K562 (cell line): ENCODE measurements at regions not wholly inside any gene's neighbourhood (a gene's known extent, or its start where the extent isn't known, plus 50 kb on each side); places are given as distances from the start of the nearest gene placed in this dataset.

Experiments
- ATAC-seq: fragments of 200-7000 bp; cut with Tn5 transposase; 3 replicates; pipeline ENCODE4 v1.9.1; 2020; ENCODE audit warnings: moderate library complexity
- BruUV-seq: library from RNA; stranded (reverse); fragments of 400-500 nt; replicated peaks from 2 replicates; lab custom pipeline; 2021; lab: Mats Ljungman, UMichigan
- CTCF ChIA-PET: fragments of 300-600 bp; formaldehyde crosslinking; extraction: SDS; loops from one replicate; lab custom pipeline; 2021; ENCODE audit warnings: low intra/inter-chr PET ratio; lab: Yijun Ruan, JAX
- POLR2A ChIA-PET: fragments of 300-600, 350-650 bp; sonication (Branson Sonifier 250); formaldehyde crosslinking; extraction: SDS; loops from one replicate; lab custom pipeline; 2021; ENCODE audit warnings: antibody characterized with exemption, inconsistent platforms; lab: Yijun Ruan, JAX
- DNase-seq, 4 experiments: peaks; one replicate each; pipeline versions ENCODE4 v3.0.0 to v3.0.0-alpha.2; 2011 to 2018; ENCODE audit warnings: low spot score in 3 of 4, mixed read lengths in 3 of 4; ENCODE audit errors: extremely low read depth in 1 of 4
- FAIRE-seq: peaks from 2 replicates; lab custom pipeline; 2011; peaks lifted over from hg19 to GRCh38; lab: Jason Lieb, UNC
- H2AFZ ChIP-seq: 2 replicates; pipeline ENCODE4 v1.6.0; 2011; ENCODE audit warnings: low read depth, low read length, control low read depth, inconsistent platforms
- H3K27ac ChIP-seq: fragments of 200-600 bp; 3 replicates; pipeline ENCODE4 v1.8.0; 2011; ENCODE audit warnings: low read depth, mild to moderate bottlenecking, control low read depth, inconsistent platforms, low read length, moderate library complexity, mixed read lengths; ENCODE audit errors: extremely low read depth
- H3K27me3 ChIP-seq, 2 experiments: fragments of 300-600 bp in 1 of 2; 2 replicates in 1 of 2; 3 replicates in 1 of 2; pipeline versions ENCODE4 v1.6.0 to v1.8.0; 2011; ENCODE audit warnings: inconsistent platforms in 2 of 2, low read length in 2 of 2, mild to moderate bottlenecking in 1 of 2, mixed read lengths in 1 of 2, moderate library complexity in 1 of 2; ENCODE audit not compliant: control insufficient read depth in 2 of 2, insufficient read depth in 2 of 2
- H3K36me3 ChIP-seq: fragments of 300-600 bp; 3 replicates; pipeline ENCODE4 v1.8.0; 2011; ENCODE audit warnings: mild to moderate bottlenecking, low read length, inconsistent platforms; ENCODE audit not compliant: control insufficient read depth, insufficient read depth
- H3K4me1 ChIP-seq, 2 experiments: fragments of 200-600 bp in 1 of 2; replicated peaks in 1 of 2; 2 replicates in 1 of 2; 3 replicates in 1 of 2; pipeline versions ENCODE4 v1.5.1 to v1.8.0; 2011; ENCODE audit warnings: inconsistent platforms in 2 of 2, low read length in 2 of 2, mild to moderate bottlenecking in 1 of 2, mixed read lengths in 1 of 2, moderate library complexity in 1 of 2; ENCODE audit not compliant: control insufficient read depth in 2 of 2, insufficient read depth in 2 of 2
- H3K4me2 ChIP-seq: 2 replicates; pipeline ENCODE4 v1.6.1; 2011; ENCODE audit warnings: low read length, control low read depth, inconsistent platforms, mixed read lengths; ENCODE audit not compliant: insufficient read depth
- H3K4me3 ChIP-seq: fragments of 200-600 bp; sonication (generic), shearing (Covaris generic); 2 replicates; pipeline ENCODE4 v1.5.1; 2016; ENCODE audit warnings: control low read depth, inconsistent platforms
- H3K79me2 ChIP-seq: fragments of 200-600 bp; 3 replicates; pipeline ENCODE4 v1.8.0; 2011; ENCODE audit warnings: low read length, inconsistent platforms; ENCODE audit not compliant: control insufficient read depth, insufficient read depth
- H3K9ac ChIP-seq, 2 experiments: 2 replicates each; pipeline versions ENCODE4 v1.6.0 to v1.6.1; 2011; ENCODE audit warnings: low read depth in 2 of 2, low read length in 2 of 2, control low read depth in 1 of 2, inconsistent platforms in 1 of 2, mild to moderate bottlenecking in 1 of 2, mixed read lengths in 1 of 2; ENCODE audit not compliant: insufficient read depth in 1 of 2
- H3K9me1 ChIP-seq: one replicate; pipeline ENCODE4 v1.6.0; 2011; ENCODE audit warnings: inconsistent platforms, mild to moderate bottlenecking, low read length, moderate library complexity; ENCODE audit not compliant: control insufficient read depth, insufficient read depth
- H3K9me3 ChIP-seq: replicated peaks from 2 replicates; pipeline ENCODE4 v1.5.1; 2011; ENCODE audit warnings: low read depth, low read length, inconsistent platforms; ENCODE audit not compliant: control insufficient read depth, insufficient read depth
- H4K20me1 ChIP-seq: replicated peaks from 2 replicates; pipeline ENCODE4 v1.6.1; 2011; ENCODE audit warnings: low read length, inconsistent platforms, mixed read lengths; ENCODE audit not compliant: control insufficient read depth, insufficient read depth
- CBX5 ChIP-seq: IDR thresholded peaks from 2 replicates; pipeline ENCODE4 v1.6.1; 2014; ENCODE audit warnings: low read depth, borderline replicate concordance
- HLTF ChIP-seq: fragments of 450-650 bp; IDR thresholded peaks from 2 replicates; pipeline ENCODE4 v1.6.1; 2016
- ID3 ChIP-seq, 2 experiments: fragments of 250-450 bp in 1 of 2; fragments of 450-650 bp in 1 of 2; sonication (Bioruptor Pico) in 1 of 2; IDR thresholded peaks; 2 replicates each; pipeline versions ENCODE4 v1.6.1 to v1.8.0; 2016 to 2021; ENCODE audit warnings: mild to moderate bottlenecking in 2 of 2, moderate library complexity in 2 of 2, missing compliant biosample characterization in 1 of 2, missing genetic modification characterization in 1 of 2
- KLF13 ChIP-seq: fragments of 450-650 bp; IDR thresholded peaks from 2 replicates; pipeline ENCODE4 v1.6.1; 2016; ENCODE audit warnings: missing genetic modification characterization, low read depth, mild to moderate bottlenecking, missing compliant biosample characterization, moderate library complexity, borderline replicate concordance
- SNIP1 ChIP-seq: fragments of 450-650 bp; IDR thresholded peaks from 2 replicates; pipeline ENCODE4 v1.7.1; 2017; ENCODE audit warnings: low read depth, mild to moderate bottlenecking
- TAF7 ChIP-seq: fragments of 450-650 bp; IDR thresholded peaks from 2 replicates; pipeline ENCODE4 v1.6.1; 2016; ENCODE audit warnings: missing genetic modification characterization, missing compliant biosample characterization
- ZFP30 ChIP-seq: fragments of 250-450 bp; sonication (Bioruptor Pico); IDR thresholded peaks from 2 replicates; pipeline ENCODE4 v1.8.0; 2022; ENCODE audit warnings: moderate library complexity, mild to moderate bottlenecking, inconsistent platforms, borderline replicate concordance
- ZNF436 ChIP-seq: fragments of 250-450, 450-650 bp; sonication (Bioruptor Pico); formaldehyde crosslinking; IDR thresholded peaks from 2 replicates; pipeline ENCODE4 v1.7.0; 2020; ENCODE audit warnings: mild to moderate bottlenecking
- ZNF76 ChIP-seq: fragments of 250-450 bp; sonication (Bioruptor Pico); IDR thresholded peaks from 2 replicates; pipeline ENCODE4 v1.4.0; 2020; ENCODE audit warnings: mild to moderate bottlenecking, moderate library complexity, borderline replicate concordance
- WGBS: fragments of 100-300 bp; shearing (Covaris generic); methylation state at CpG from one replicate; pipeline ENCODE4 v1.1.6; 2016; ENCODE audit warnings: low coverage, mixed read lengths; ENCODE audit not compliant: insufficient coverage; ENCODE audit errors: missing lambda C conversion rate; 5-methylcytosine and 5-hydroxymethylcytosine counted together
- in situ Hi-C: fragments of 300-500 bp; cut with MboI; formaldehyde crosslinking; loops from 4 replicates; pipeline ENCODE4 v1.15.0; 2018; ENCODE audit warnings: inconsistent platforms, mixed read lengths
- intact Hi-C: fragments of 100-400 bp; cut with micrococcal nuclease; formaldehyde crosslinking; loops from 2 replicates; pipeline ENCODE4 v1.14.2; 2022
- TF ChIP-seq, protein P1 (sequence below): fragments of 250-450 bp; sonication (Bioruptor Pico); IDR thresholded peaks from 2 replicates; pipeline ENCODE4 v1.9.0; 2021; ENCODE audit warnings: mild to moderate bottlenecking, inconsistent platforms
- TF ChIP-seq, protein P2 (sequence below): fragments of 250-450 bp; sonication (Bioruptor Pico); IDR thresholded peaks from 2 replicates; pipeline ENCODE4 v1.8.0; 2022; ENCODE audit warnings: inconsistent platforms

- TF ChIP-seq, protein P1, sequence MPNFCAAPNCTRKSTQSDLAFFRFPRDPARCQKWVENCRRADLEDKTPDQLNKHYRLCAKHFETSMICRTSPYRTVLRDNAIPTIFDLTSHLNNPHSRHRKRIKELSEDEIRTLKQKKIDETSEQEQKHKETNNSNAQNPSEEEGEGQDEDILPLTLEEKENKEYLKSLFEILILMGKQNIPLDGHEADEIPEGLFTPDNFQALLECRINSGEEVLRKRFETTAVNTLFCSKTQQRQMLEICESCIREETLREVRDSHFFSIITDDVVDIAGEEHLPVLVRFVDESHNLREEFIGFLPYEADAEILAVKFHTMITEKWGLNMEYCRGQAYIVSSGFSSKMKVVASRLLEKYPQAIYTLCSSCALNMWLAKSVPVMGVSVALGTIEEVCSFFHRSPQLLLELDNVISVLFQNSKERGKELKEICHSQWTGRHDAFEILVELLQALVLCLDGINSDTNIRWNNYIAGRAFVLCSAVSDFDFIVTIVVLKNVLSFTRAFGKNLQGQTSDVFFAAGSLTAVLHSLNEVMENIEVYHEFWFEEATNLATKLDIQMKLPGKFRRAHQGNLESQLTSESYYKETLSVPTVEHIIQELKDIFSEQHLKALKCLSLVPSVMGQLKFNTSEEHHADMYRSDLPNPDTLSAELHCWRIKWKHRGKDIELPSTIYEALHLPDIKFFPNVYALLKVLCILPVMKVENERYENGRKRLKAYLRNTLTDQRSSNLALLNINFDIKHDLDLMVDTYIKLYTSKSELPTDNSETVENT (CRISPR knock-in tag): no peak
Measured at GRCh38 chr5:164002628-164003027, 497.2 kb downstream of the MAT2B start (continued).

DNA sequence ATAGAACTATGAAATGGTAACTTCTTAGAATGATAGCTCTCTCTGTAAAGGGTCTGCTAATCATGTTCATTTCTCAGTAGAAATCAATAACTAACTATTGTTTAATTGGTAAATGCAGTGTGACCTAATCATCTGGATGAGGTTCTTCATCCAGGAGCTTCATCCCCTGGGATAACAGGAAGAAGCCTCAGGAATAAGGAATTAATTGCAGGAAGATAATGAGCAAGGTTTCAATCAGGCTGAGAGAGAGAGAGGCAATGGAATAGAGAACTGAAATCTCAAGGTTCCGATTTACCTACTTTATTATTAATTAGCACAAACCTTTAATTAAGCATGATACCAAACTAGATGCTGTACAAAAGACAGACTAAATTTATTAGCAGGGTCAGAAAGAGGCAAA, 499.7 kb downstream of the MAT2B start:
- Histone ChIP-seq H3K4me1 (no peaks in the 10 kb centered on the region), H3K27ac (no peak overlapping the region), H4K20me1 (no peaks in the 10 kb centered on the region), H3K36me3 (no peaks in the 10 kb centered on the region), H3K4me3 (no peak overlapping the region), H3K27me3 (no peaks in the 10 kb centered on the region), H3K9me1 (no peaks in the 10 kb centered on the region), H3K9ac (no peak overlapping the region), H2AFZ (no peak overlapping the region), H3K79me2 (no peaks in the 10 kb centered on the region), H3K9me3 (no peaks in the 10 kb centered on the region)
- intact Hi-C loops: loop anchor here (5.0 kb wide), 1 partner anchor 443 kb away; no protein-coding TSS in a partner anchor
- ChIA-PET CTCF (no interaction called here), POLR2A (no interaction called here)
- in situ Hi-C loops: no loop called here
- BruUV-seq: no TSS peak
- DNase-seq (no peak), FAIRE-seq (no peak), ATAC-seq (no peak)
- WGBS: 0% methylated on average over 1 of the region's 1 CpG
- TF ChIP-seq TAF7 (no peak), ID3 (CRISPR knock-in tag; IDR thresholded peaks at IDR 0.05) (no peak), ID3 (tag; IDR thresholded peaks at IDR 0.05) (no peak), ZFP30 (CRISPR knock-in tag) (no peak), HLTF (no peak), CBX5 (no peak), ZNF436 (no peak), ZNF76 (CRISPR knock-in tag) (no peak), KLF13 (tag) (no peak), SNIP1 (no peak)
- TF ChIP-seq, protein P2, sequence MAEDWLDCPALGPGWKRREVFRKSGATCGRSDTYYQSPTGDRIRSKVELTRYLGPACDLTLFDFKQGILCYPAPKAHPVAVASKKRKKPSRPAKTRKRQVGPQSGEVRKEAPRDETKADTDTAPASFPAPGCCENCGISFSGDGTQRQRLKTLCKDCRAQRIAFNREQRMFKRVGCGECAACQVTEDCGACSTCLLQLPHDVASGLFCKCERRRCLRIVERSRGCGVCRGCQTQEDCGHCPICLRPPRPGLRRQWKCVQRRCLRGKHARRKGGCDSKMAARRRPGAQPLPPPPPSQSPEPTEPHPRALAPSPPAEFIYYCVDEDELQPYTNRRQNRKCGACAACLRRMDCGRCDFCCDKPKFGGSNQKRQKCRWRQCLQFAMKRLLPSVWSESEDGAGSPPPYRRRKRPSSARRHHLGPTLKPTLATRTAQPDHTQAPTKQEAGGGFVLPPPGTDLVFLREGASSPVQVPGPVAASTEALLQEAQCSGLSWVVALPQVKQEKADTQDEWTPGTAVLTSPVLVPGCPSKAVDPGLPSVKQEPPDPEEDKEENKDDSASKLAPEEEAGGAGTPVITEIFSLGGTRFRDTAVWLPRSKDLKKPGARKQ (CRISPR knock-in tag): no peak
- TF ChIP-seq, all 486 proteins: peak for 0
- H3K4me2 ChIP-seq: no peak overlapping the region
